GM12891 (cell line): ENCODE measurements at regions not wholly inside any gene's neighbourhood (a gene's known extent, or its start where the extent isn't known, plus 50 kb on each side); places are given as distances from the start of the nearest gene placed in this dataset.

Experiments
- DNase-seq: peaks from one replicate; pipeline ENCODE4 v3.0.0; 2011; ENCODE audit warnings: low spot score; ENCODE audit not compliant: insufficient read length
- FAIRE-seq: peaks from 2 replicates; lab custom pipeline; 2011; peaks lifted over from hg19 to GRCh38; lab: Jason Lieb, UNC
- PAX5 ChIP-seq: IDR thresholded peaks from 2 replicates; pipeline ENCODE4 v1.6.1; 2011; ENCODE audit warnings: low read length, moderate library complexity, mild to moderate bottlenecking; ENCODE audit not compliant: insufficient read depth, severe bottlenecking
- POLR2A ChIP-seq: IDR thresholded peaks from 2 replicates; pipeline ENCODE4 v1.6.1; 2011; ENCODE audit warnings: low read depth, low read length, control low read depth
- POLR2AphosphoS5 ChIP-seq: IDR thresholded peaks from 2 replicates; pipeline ENCODE4 v1.6.1; 2011; ENCODE audit warnings: low read depth, low read length, control low read depth
- POU2F2 ChIP-seq: IDR thresholded peaks from 2 replicates; pipeline ENCODE4 v1.6.1; 2011; ENCODE audit warnings: low read depth, mild to moderate bottlenecking, control low read depth, low read length, moderate library complexity
- SPI1 ChIP-seq: IDR thresholded peaks from 2 replicates; pipeline ENCODE4 v1.6.1; 2011; ENCODE audit warnings: low read depth, low read length, control low read depth
- TAF1 ChIP-seq: IDR thresholded peaks from 2 replicates; pipeline ENCODE4 v1.6.1; 2011; ENCODE audit warnings: low read depth, low read length, control low read depth

DNA sequence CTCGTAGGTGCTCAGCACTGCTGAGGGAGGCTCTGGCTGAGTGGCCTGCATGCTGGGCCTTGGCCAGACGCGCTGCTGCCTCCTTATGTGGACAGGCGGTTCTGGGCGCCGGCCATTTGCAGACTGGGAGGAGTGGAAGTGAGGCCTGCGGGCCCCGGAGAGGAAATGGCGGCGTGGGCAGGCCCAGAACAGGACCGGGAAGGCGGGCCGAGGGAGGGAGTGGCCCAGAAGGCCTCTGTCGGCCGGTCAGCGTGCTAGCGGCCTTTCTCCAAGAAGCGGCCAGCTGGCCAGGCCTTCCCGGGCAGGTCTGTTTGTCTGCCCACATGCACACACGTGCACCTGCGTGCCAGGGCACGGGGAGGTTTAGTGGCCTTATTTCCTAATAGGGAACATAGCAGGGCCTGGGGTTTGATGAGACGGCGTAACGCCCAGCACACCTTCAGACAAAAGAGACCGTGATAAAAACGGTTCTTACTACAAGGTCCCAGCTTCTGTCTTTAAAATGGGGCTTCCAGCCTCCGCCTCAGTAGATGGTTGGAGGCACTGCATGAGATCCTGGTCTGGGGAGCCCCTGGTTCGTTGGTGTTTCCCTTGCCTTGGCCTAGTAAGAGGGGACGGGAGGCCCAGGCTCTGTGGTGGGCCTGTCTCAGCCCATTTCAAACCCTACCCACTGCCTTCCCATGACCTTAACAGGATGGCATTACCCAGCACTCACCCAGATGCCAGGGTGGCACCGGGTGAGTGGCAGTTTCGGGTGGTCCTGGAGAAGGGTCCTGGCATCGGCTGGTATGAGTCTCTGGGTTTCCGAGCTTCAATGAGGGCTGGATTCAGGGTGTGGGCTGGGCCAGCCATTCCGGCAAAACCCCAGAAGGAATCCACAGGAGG, 65.1 kb upstream of the PPARA start:
- TF ChIP-seq SPI1 (no peak), TAF1 (no peak), POLR2AphosphoS5 (no peak), POLR2A (no peak), POU2F2 (no peak), PAX5 (no peak)
- no peak for FAIRE-seq
- DNase-seq, result no peak

DNA sequence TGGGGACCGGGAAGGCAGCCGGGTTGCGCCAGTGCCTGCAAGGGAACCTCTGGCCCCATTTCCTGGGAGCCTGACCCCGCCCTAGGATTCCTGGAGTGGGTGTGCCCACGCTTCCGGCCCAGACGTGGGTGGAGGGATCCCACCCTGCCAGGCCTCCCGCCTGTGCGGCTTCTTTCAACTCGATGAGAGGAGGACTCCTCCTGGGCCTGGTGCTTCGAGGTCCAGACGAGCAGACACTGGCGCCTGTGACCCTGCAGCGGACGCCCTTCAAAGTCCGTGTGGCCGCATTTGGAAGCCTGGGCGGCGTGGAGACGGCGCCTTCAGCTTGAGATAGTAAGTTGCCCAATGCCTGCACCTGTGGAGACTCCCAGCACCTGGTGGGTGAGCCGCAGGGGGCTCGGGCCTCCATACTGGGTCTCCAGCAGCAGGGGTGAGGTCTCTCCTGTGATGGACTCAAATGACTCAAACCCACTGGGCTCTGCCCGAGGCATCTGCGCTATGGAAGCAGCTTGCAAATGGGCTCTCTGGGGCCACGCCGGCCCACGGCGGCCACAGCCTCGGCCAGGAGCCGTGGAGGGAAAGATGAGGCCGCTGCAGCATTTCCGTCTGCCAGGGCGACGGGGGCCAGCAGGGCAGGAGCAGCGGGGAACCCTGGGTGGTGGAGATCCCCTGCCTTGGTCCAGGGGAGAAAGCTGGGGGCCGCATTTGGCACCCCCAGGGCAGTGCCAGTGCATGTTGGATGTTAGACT, 64.3 kb upstream of the PPARA start:
- TF ChIP-seq POU2F2 (no peak), POLR2AphosphoS5 (no peak), POLR2A (no peak), PAX5 (no peak), TAF1 (no peak), SPI1 (no peak)
- FAIRE-seq, result no peak

DNA sequence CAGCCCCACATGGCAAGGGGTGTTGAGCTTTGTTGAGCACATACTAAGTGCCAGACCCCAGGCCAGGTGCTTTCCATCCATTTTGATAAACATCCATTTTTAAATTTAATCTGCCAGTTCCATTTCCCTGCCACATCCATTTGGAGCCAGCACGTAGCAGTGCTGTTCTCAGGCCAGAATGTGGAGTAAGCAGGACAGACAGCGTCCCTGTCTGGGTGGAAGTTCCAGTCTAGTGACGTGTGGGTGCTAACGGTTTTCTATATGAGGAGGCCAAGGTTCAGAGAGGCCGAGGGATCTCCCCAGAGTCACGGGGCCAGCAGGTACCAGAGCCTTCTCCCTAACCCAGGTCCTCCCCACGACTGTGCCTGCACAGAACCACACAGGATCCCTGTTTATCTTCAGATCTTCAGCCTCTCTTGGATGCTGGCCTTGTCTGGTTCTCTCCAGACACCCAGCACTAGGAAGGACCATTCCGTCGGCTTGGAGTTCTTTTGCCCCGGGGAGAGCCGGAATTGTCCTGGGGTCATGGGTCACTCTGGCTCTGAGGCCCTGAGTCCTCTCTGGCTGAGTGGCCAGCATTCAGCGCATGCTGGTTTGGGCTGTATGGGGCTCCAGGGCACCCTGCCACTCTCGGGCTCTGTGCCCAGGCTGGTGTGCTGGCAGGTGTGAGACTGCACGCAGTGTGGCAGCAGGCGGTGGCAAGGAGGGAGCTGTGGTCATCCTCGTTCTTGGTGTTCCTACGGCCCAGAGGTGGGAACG, 63.6 kb upstream of the PPARA start:
- no peak for DNase-seq
- TF ChIP-seq TAF1 (no peak), POU2F2 (no peak), POLR2A (no peak), POLR2AphosphoS5 (no peak), PAX5 (no peak), SPI1 (no peak)
- no peak for FAIRE-seq

More for the DNA sequence above, 64.3 kb upstream of the PPARA start:
- no peak for DNase-seq

DNA sequence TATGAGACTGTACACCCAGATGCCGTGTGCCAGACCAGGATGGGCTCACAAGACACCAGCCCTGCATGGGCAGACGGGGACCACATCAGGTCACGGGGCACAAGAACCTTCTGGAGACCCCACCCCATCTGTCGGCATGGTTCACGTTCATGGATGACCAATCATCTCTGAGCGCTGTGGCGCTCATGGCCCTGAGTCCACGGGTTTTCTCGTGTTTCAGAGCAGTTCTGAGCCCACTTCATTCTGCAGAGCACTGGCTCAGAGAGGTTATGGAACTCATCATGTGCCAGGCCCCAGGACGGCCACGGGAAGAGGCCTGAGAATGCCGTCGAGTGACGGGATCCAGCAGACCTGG, 63.0 kb upstream of the PPARA start:
- no peak for FAIRE-seq
- no peak for DNase-seq
- TF ChIP-seq PAX5 (no peak), POU2F2 (no peak), POLR2A (no peak), POLR2AphosphoS5 (no peak), TAF1 (no peak), SPI1 (no peak)

DNA sequence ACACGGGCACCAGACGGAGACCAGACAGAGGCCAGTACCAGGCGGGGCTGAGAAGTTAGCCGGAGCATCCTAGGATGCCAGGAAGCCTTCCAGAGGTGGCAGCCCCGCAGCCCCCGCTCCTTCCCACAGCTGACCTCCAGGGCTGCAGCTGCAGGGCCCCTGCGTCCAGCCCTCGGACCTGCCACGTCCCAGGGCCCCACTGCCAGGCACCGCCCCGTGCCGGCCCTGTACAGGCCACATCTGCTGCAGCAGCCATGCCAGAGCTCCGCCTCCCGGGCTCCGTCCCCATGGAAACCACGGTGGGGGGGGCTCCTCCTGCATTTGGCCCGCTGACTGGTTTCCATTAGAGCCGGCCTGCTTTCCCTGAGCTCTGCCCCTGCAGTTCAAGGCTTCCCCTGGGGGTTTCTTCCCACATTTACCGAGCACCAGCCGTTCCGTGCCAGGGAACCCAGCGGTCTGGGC, 62.5 kb upstream of the PPARA start:
- DNase-seq (no peak), FAIRE-seq (no peak)

DNA sequence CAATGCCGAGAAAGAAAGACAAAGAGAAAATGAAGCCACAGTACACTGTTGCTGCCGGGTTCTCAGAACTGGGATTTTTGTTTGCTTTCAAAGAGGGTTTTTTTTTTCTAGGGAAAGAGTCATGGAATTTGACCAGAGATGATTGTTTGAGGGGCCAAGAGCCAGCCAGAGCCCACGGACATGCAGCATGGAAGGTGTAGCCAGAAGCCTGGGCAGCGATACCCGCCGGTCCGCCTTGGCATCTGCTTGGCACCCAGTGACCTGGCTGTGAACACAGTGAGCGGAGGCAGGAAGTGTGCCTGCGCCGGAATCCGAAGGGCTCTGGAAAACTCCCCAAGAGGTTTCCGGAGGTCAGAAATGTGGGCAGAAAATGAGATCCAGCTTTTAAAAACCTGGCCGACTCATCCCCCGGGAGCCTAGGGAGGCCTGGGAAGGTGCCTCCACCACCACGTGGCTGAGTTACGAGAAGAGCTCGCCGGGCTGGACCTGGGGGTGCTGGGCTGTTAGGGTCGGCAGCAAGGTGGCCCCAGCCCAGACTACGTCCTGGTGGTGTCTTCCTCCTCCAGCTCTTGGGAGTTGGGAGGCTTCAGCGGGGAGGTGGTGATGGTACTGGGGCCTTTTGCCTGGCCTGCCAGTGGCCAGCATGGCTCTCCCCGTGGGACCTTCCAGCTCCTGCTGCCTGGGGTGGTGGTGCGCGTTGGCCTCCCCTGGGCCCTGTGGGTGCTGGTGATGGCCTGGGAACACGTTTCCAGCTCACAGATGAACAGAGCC, 61.6 kb upstream of the PPARA start:
- FAIRE-seq (no peak), DNase-seq (no peak)
- TF ChIP-seq POLR2A (no peak), TAF1 (no peak), PAX5 (no peak), POLR2AphosphoS5 (no peak), POU2F2 (no peak), SPI1 (no peak)

More for the DNA sequence above, 62.5 kb upstream of the PPARA start:
- TF ChIP-seq PAX5 (no peak), POU2F2 (no peak), SPI1 (no peak), POLR2A (no peak), POLR2AphosphoS5 (no peak), TAF1 (no peak)

DNA sequence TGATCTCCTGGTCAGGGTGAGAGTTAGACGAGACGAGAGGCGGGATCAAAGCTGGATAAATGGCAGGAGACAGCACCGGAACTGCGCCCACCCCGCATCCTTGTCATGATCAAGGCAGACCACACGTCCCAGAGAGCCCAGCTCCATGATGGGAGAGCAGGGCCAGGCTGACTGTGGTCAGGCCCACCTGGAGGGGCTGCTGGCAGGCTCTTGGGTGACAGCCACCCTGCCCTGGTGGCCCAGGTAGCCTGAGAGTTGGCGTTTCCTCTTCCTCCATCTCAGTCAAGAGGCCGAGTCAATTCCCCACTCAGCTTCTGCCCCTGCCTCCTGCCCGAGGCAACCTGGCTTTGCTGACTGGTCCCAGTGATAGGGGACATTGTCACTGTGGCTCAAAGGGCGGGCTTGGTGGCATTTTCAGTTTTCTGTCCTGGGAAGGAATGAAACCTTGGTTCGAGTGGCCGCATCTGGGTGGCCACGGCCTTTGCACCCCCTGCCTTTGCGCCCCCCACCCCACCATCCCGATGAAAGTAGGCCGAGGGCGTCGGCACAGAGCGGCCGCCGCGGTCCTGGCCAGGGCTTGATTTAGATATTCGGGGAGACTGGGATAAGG, 60.8 kb upstream of the PPARA start:
- TF ChIP-seq TAF1 (no peak), POLR2AphosphoS5 (no peak), POLR2A (no peak), POU2F2 (no peak), SPI1 (no peak), PAX5 (no peak)
- DNase-seq, result no peak
- no peak for FAIRE-seq

DNA sequence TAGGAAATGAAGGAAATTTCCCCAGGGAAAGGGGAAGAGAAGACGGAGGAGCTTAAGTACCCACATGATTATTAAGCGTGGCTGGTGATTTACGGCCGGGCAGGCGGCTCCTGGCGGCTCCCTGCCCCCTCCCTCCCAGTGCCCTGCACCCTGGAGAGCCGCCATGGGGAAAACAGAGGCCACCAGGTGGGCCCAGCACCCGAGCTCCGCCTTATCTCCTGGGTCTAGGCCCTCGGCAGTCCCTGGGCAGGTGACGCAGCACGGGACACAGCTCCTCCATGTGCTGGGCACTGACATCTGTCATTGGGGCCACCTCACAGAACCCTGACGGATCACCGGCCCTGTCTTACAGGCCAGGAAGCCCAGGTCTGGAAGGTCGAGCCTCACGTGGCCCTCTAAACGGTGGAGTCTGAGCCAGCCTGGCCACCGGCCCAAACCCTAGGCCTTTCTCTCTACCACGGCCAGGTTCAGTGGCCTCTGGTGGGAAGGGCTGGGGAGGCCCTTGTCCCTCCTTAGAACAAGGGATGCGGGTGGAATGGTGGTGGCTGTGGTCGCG, 60.2 kb upstream of the PPARA start:
- FAIRE-seq (no peak), DNase-seq (no peak)
- TF ChIP-seq POU2F2 (no peak), SPI1 (no peak), PAX5 (no peak), POLR2AphosphoS5 (no peak), TAF1 (no peak), POLR2A (no peak)
